HG03066 (cell line): ENCODE measurements at regions not wholly inside any gene's neighbourhood (a gene's known extent, or its start where the extent isn't known, plus 50 kb on each side); places are given as distances from the start of the nearest gene placed in this dataset.
A peak's percentile ranks its signal among the peaks of the same experiment; 100 is the strongest.

Experiments
- ATAC-seq: cut with Tn5 transposase; IDR thresholded peaks from one replicate; pipeline ENCODE4 v1.9.1; 2021; ENCODE audit warnings: low read depth; ENCODE audit not compliant: unreplicated experiment

DNA sequence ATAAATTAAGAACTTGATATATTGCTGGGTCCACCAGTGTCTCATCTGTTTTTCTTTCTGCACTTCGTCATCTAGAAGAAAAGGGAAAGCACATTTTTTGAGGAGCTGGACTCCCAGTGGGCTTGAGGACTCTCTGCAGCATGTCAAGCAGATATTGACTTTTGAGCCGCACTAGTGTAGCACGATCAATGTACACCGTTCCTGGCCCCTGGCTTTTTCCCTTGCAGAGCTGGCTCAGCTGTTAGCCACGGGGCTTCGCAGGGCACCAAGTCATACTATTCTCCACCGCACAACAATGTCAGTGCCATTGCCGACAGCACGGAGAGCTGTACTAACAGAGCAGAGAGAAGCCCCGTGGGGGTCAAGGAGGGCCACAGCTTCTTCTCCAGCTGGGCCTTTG lies 235.4 kb upstream of the HABP2 start:
- no peak for ATAC-seq

DNA sequence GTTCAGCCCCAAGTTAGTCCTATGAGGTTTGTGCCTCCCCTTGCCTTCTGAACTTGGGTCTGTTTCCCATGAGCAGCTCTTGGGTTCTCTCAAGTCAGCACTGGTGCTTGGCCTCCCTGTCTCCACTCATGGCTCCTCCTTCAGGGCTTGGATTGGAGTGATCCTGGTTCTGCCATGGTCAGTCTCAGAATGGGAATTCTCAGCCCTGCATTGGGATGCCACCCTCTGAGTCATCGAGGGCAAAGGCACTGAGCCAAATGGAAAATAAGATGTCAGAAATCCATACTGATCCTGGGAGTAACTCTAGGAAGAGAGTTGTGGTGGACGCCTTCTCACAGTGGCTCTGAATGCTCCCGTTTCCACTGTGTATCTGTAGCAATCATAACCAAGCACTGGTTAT lies 233.4 kb upstream of the HABP2 start:
- no peak for ATAC-seq

DNA sequence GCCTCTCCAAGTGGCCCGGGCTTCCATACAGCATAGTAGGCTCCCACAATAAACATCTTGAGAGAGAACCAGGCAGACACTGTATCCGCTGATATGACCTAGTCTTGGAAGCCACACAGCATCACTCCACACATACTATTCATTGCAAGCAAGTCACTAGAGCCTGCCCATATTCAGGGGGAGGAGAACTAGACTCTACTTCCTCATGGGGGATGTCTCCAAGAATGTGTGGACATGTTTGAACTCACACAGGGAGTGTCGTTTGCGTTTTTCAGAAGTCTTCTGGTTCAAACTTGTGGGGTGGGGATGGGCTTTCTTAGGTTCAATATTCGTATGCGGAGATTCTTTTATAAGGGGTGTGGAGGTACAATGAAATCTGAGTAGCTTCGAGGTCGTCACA lies 232.6 kb upstream of the HABP2 start:
- no peak for ATAC-seq

DNA sequence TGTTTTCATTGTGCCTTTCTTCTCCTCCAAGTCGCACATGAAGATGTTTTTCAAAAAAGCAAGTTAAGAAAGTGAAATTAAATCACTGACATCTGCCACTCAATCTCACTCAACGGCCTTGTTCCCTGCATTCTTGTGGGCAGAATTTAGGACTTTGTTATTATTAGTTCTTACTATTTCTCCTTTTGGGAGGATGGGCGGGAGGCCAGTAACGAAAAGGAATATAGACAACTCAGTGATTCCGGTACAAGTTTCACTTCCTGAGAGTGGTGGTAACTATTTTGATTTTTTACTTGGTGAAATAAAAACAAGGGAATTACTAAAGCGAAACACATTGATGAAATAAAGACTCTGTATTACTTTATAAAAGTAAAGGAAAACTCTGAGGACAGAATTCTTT lies 231.9 kb upstream of the HABP2 start:
- no peak for ATAC-seq

DNA sequence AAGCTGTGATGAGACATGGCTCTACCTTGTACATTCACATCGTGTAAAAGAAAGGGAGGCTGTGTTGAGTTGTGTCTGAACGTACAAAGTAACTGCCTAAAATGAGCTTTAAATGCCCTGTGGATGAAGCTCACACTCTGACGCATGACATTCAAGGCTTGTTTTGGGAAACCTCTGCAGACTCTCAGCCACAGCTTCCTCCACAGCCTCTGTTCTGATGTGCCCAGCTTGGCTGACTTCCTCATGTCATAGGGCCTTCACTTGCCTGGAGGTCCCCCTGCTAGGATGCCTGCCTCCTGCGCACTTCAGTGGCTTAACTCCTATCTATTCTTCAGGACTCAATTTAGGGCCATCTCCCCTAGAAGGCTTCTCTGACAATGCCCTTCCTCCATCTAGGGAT lies 230.0 kb upstream of the HABP2 start:
- no peak for ATAC-seq

DNA sequence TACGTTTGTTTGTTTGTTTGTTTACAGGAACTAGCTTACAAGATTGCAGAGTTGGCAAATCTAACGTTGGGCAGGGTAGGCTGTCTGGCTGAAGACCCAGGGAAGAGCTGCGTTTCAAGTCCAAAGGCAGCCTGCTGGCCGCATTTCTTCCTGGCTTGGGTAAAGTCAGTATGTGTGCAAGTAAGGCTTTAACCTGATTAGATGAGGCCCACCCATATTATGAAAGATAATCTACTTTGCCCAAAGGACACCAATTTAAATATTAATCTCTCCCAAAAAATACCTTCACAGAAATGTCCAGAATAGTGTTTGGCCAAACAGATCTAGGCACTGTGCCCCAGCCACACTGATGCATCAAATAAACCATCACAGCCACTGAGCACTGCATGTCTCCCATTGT lies 228.9 kb upstream of the HABP2 start:
- no peak for ATAC-seq

DNA sequence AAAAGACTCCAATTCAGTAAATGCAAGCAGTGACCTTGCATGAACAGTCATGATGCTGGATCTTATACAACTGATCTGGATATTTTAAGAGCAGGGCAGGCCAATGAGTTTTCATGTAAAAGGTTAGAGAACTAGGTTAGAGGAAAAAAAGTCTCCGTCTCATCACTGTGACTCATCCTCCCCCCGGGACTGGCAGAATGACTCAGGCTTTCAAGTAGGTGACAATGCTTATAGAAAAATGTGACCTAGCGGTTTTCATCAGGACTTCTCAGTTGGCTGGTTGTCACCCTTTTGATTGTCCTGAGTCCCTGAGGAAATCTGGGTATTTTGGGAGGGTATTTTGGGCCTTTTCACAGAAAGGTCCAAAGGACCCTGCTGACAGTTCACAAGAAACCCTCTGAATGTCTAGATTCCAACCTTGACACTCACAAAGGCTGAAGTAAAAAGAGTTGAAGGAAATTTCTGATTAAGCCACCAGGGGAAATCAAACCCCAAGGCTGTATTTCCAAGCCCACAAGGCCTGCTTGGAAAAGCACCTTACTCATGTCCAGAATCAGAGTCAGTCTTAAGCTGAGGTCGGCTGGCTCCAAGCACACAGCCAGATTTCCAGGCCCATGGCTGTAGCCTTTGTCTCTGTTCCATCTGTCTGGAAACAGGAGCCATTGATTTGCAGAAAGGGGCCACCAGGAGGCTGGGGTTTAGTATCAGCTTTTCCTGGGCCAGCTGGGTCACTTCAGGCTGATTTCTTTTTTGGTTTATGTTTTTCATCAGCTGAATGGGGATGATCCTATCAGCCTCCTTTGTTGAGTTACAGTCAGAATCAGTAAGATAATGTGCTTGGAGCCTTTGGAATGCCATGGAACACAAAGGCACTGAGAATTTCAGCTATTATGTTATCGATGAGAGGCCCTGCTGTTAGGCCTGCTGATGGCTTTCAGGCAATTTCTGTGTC lies 226.4 kb upstream of the HABP2 start:
- ATAC-seq: peak; percentile 81

DNA sequence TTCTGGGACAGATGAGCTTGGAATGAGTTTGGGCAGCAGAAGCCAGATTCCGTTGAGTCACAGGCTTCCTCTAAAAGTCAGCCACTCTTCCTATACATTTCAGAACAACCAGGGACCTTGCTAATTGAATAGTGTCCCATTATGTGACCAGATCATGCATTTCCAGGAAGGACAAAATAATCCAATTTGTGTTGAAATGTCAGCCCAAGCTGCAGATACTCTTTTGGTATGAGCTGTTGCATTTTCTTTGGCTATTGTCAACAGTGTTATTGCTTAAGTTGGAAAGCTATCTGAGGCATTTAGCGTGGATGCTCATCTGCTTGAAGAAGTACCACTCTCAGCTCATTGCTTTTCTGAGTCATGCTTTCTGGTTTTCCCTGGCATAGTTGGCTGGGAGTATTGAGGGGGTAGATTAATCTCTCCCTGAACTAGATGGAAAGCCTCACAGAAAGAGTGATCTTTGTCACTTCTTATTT lies 223.7 kb upstream of the HABP2 start:
- no peak for ATAC-seq

DNA sequence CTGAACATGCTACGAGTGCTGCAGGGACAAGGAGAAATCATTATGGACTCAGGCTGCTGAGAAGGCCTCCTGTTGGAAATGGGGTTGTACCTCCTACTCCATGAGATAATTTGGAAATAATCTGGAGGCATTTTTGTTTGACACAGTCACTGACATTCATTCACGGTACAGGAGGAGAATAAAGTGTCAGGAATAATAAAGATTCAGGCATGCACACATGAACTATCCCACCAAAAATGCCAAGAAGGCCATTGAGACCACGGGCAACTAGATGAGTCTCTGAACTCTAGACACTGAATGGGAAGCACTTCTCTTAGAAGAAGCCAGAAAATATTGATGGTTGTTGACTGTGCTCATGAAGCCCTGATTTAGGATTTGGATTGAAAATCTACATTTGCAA lies 220.9 kb upstream of the HABP2 start:
- no peak for ATAC-seq

DNA sequence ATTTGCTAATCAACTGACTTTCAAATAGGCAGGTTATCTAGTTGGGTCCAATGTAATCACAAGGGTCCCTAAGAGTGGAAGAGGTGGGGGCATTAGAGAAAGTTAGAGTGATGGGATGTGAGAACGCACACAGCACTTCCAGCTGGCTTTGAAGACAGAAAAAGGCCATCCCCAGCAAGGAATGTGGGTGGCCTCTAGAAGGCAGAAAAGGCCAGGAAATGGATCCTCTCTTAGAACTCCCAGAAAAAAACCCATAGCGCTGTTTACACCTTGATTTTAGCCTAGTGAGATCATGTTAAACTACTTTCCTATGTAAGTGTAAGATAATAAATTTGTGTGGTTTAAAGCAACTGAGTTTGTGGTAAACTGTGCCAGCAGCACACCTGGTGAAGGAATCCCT lies 219.5 kb upstream of the HABP2 start:
- ATAC-seq: no peak

DNA sequence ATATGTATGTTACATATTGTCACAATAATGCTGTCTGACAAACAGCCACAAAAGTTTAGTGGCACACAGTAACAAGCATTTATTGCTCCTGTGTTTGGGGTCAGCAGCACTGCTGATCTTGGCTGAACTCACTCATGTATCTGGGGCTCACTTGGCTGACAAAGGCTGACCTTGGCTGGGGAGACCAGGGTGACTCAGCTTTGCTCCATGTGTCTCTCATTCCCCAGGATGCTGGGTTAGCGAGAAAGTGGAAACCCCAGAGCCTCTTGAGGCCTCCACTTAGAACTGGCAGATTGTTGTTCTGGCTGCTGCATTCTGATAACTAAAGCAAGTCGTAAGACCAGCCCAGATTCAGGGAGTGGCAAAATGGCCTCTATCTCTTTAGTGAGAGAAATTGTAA lies 217.3 kb upstream of the HABP2 start:
- no peak for ATAC-seq

DNA sequence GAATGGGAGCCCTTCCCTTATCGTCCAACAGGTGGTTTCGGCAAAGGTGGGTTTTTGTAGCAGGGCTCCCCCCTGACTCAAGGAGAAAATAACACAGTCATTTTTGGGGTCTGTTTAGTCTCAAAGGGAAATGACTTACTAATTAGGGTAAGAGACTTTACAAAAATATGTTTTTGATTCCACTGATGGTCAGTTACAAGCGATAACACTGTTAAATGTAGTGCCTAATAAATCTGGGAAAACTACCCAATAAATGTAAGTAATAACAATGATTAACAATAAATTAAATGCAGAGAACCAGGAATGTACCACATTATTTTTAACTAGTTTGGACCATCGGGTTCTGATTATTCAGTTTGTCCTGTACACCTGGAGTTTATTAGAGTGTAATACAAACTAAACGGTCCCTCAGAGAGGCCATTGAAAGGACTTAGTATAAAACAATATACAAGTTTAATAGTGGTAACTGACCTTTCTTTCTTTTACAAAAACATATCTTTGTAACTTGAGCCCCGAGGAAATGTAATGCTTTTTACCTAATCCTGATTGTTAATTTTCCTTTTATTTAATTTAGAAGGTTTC lies 216.2 kb upstream of the HABP2 start:
- no peak for ATAC-seq

DNA sequence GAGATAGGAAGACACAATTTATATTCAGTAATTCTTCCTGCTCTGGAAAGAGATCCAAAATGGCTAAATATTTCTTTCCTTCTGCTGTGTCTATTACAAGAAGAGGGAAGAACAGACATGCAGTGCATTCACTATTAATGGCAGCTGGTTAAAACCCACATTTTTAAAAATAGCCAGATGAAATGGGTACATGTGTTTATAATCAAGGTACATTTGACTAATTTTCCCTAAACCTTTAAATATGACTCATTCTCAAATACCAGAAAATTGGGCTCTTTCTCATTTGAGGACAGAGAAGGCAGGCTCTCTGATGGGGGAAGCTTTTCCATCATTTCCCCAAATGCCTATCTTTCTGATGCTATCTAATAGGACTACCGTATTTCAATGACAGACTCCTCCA lies 215.7 kb upstream of the HABP2 start:
- no peak for ATAC-seq

DNA sequence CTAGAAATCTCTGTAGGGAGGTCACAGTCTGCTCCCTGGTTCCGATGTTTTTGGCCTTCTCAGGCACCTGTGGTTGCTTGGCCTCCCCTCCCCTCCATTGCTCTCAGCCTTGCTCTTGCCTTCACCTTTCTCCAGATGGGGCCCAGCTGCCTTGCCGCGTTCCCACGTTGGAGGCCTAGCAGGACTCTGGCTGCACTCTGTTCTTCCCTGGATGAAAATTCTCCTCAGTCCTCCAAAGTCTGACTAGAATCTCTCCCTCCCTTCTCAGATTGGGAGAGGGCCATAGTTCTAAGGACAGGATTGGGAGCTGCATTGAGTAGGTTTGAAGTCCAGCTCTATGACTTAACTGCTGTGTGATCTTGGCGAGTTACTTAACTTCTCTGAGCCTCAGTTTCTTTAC lies 213.7 kb upstream of the HABP2 start:
- no peak for ATAC-seq

DNA sequence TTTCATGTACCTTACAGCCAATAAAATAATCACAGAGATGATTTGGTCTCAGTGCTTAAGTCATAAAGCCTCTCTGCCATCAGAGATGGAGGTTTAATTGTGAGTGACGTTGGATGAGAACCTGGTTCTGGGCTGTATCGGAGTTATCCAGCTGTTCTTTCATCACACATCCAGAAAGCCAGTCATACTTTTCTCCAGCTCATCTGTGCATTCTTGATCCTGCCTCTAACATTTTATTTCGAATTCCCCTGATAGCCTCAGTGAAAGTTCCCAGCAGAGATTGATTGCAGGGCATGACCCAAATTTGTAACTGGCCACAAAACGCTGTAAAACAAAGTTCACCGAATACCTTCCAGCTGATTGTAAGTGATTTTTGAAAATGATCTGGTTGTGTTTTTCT lies 212.6 kb upstream of the HABP2 start:
- ATAC-seq: no peak

DNA sequence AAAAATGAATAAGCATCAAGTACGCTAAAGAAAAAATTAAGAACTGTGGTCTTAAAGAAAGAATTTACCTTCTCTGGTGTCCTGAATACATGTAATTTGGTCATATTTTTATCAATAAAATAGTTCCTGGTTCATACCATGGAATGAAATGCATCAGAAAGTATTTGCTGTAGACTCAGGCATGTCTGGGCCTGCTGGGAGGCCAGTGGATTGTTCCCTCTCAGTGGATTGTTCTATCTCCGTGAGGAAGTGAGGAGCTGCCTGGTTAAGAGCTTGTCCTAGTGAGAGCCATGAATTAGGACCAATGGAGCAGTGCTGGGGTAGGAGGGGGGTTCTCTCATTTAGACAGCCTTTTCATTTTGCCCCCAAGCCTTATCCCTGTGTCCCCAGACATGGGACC lies 211.7 kb upstream of the HABP2 start:
- no peak for ATAC-seq

DNA sequence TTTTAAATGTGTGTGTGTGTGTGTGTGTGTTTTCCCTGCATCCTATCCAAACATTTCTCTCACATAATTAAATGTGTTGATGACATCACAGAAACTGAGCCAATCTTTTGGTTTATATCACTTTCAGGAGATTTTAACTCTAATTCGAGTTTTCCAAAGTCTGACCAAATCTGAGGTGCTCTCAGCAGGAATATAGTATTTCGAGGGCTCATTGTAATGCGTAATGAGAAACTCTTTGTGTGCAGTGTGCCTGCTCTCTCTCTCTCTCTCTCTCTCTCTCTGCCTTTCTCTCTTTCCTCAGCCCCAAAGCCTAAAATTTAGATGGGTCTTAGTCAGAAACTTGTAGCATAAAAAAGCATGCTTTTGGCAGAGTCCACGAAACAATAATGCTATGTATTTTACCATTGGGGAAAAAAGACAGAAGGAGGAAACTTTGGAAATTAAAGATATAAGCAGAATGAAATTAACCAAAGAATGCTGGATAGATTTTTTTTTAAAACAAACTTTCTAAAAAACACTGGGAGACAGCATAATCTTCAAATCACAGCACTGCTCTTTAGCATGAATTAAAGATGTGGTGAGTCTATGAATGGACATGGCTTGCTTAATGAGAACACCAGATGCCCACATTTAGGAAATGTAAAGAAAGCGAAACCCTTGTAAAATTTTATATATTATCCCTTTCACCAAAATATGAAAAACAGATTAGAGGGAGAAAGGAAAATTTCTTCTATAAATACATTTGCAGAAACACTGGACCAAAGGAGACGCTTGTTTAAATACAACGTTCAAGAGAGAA lies 206.8 kb upstream of the HABP2 start:
- no peak for ATAC-seq

DNA sequence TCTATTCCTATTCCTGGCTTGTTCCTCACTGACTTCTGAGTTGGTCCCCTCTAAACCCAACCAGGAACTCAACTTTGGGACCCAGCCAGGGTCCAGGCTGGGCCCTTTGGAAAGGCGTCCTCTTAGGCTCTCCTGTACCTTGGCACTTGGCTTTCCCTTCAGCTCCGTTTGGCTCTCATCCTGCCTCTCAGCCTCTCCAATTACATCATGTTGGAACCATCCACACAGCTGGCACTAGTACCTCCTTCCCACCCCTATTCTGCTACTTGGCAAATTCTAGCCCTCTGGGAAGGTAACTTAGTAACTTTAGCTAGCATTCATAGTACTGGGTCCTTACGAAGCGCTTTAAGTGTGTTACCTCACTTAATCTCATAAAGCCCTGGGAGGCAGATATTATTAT lies 205.3 kb upstream of the HABP2 start:
- ATAC-seq: no peak

DNA sequence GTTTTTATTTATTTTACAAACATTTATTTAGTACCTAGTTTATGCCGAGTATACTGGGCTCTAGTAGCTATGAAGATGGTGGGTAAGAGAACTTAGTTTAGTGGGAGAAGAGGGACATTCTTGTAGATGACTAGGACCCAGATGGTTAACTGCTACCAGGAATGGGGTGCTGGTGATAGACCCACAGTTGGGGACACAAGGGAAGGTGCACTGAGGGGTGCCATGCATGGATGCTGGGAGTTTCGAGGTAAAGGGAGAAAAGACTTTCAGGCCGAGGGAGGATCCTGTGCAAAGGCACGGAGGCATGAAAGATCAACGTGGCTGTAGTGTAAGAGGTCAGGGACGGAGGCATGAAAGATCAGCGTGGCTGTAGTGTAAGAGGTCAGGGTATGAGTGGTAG lies 204.2 kb upstream of the HABP2 start:
- no peak for ATAC-seq

DNA sequence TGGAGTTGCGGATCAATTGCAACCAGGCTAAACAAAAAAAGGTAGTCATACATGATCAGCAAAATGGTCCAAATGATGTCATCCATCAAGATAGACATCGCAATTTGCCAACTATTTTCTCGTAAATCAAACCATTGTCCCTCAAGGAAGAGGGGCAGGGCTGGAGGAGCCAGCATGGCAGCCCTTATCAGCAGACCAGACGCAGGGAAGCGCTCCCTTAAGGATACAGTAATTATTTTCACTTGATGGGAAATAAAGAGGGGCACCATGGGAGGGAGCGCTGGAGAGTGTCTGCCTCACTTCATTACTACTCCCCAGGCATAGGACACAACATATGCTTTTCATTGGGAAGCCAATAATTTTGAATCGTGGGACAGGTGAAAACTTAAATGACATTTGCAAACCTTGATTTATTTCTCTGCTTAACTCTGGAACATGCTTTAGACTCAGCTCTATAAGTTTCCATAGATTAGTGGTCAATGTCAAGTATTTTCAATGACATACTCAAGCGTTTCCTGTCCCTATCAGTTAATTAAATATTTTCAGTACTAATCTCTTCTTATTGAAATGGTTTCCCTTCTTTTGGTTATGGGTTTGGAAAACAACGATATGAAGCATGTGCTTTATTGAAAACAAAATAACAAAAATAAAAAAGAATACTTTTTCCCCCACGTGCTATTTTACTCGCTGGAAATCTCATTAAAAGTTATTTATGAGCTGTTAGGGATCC lies 202.4 kb upstream of the HABP2 start:
- ATAC-seq: no peak

DNA sequence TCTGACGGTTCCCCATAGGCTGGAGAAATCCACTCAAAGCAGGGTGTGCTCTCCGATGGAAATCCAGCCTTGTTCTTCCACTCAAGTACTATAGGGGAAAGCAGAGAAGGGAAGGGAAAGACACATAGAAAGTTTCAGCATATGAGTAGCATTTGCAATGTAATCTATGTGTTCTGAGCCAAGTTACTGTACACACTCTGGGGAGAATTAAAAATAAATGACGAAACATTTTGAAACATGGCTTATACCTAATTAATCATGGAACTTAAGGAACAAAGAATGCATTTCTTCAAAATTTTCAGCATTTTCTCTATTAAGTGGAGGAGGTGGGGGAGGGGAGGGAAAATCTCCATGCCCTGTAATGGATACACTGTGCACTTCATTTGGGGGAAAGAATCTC lies 198.1 kb upstream of the HABP2 start:
- no peak for ATAC-seq
